BE2C (cell line): ENCODE measurements at regions not wholly inside any gene's neighbourhood (a gene's known extent, or its start where the extent isn't known, plus 50 kb on each side); places are given as distances from the start of the nearest gene placed in this dataset.

Source experiments
- DNase-seq: peaks from one replicate; pipeline ENCODE4 v3.0.0-alpha.2; 2020
- H3K27me3 ChIP-seq: fragments of 250-450 bp; sonication (Bioruptor Pico); 2 replicates; pipeline ENCODE4 v1.5.1; 2020; ENCODE audit warnings: mild to moderate bottlenecking
- H3K36me3 ChIP-seq: fragments of 250-450 bp; sonication (Bioruptor Pico); 2 replicates; pipeline ENCODE4 v1.5.1; 2020; ENCODE audit warnings: mild to moderate bottlenecking
- H3K4me1 ChIP-seq: fragments of 250-450 bp; sonication (Bioruptor Pico); 2 replicates; pipeline ENCODE4 v1.5.1; 2020
- H3K4me3 ChIP-seq: 2 replicates; pipeline ENCODE4 v1.5.1; 2011; ENCODE audit warnings: low read depth, low read length
- H3K9me3 ChIP-seq: fragments of 250-450 bp; sonication (Bioruptor Pico); 2 replicates; pipeline ENCODE4 v1.5.1; 2020
- CTCF ChIP-seq: IDR thresholded peaks from 2 replicates; pipeline ENCODE4 v1.5.1; 2012; ENCODE audit warnings: mild to moderate bottlenecking, low read depth, low read length

GRCh38 chr12:111066744-111067437 is 146.5 kb upstream of the MYL2 start:
- peak; percentile 47 for DNase-seq
- no peak for TF ChIP-seq CTCF
- Histone ChIP-seq H3K36me3 (no peaks in the 10 kb centered on the region), H3K4me1 (peaks cover 5% of the 10 kb centered on the region; the same call in 1 of the 2 replicates), H3K4me3 (no peak overlapping the region), H3K9me3 (no peaks in the 10 kb centered on the region), H3K27me3 (no peaks in the 10 kb centered on the region)

GRCh38 chr12:111064982-111065381 is 144.6 kb upstream of the MYL2 start:
- DNase-seq: no peak
- H3K4me3 ChIP-seq: no peak overlapping the region
- no peaks in the 10 kb centered on the region for H3K9me3 ChIP-seq
- H3K27me3 ChIP-seq: no peaks in the 10 kb centered on the region
- no peaks in the 10 kb centered on the region for H3K36me3 ChIP-seq
- TF ChIP-seq CTCF: no peak
- peaks cover 5% of the 10 kb centered on the region; the same call in 1 of the 2 replicates for H3K4me1 ChIP-seq

GRCh38 chr12:111064154-111064553 is 143.8 kb upstream of the MYL2 start:
- Histone ChIP-seq H3K4me1 (peaks cover 5% of the 10 kb centered on the region; the same call in 1 of the 2 replicates), H3K36me3 (no peaks in the 10 kb centered on the region), H3K27me3 (no peaks in the 10 kb centered on the region), H3K4me3 (no peak overlapping the region), H3K9me3 (no peaks in the 10 kb centered on the region)
- DNase-seq: no peak
- TF ChIP-seq CTCF: no peak

GRCh38 chr12:111063295-111064026 is 143.1 kb upstream of the MYL2 start:
- no peak overlapping the region for H3K4me3 ChIP-seq
- no peaks in the 10 kb centered on the region for H3K36me3 ChIP-seq
- H3K4me1 ChIP-seq: peaks cover 5% of the 10 kb centered on the region; the same call in 1 of the 2 replicates
- no peak for DNase-seq
- no peak for TF ChIP-seq CTCF
- H3K9me3 ChIP-seq: no peaks in the 10 kb centered on the region
- H3K27me3 ChIP-seq: no peaks in the 10 kb centered on the region

- peak; percentile 39 for DNase-seq
- no peak for TF ChIP-seq CTCF
- peaks cover 12% of the 10 kb centered on the region for H3K4me1 ChIP-seq
- no peaks in the 10 kb centered on the region for H3K36me3 ChIP-seq
- no peaks in the 10 kb centered on the region for H3K27me3 ChIP-seq
- H3K4me3 ChIP-seq: no peak overlapping the region
- no peaks in the 10 kb centered on the region for H3K9me3 ChIP-seq
These were observed 137.5 kb upstream of the MYL2 start for GRCh38 chr12:111057701-111058425.
